ENCODE measurements at regions not wholly inside any gene's neighbourhood (a gene's known extent, or its start where the extent isn't known, plus 50 kb on each side); places are given as distances from the start of the nearest gene placed in this dataset.

GRCh38 chr11:26014456-26015115, 317.3 kb upstream of the ANO3 start:
- TF ChIP-seq CTCF (IDR thresholded peaks at IDR 0.05), result no peak
- no peak for TF ChIP-seq POLR2A (IDR thresholded peaks at IDR 0.05)
- H3K4me1 ChIP-seq, result no peaks in the 10 kb centered on the region
- intact Hi-C loops (cut with DNase I; ENCODE audit: low total_unique reads), result no loop called here
- 93 to 94% methylated on average over 6 of the region's 6 CpGs for WGBS, 2 donors
- no peaks in the 10 kb centered on the region for H3K36me3 ChIP-seq (ENCODE audit: low read depth, missing control alignments)
- no peaks in the 10 kb centered on the region for H3K9me3 ChIP-seq
- H3K27ac ChIP-seq, result no peak overlapping the region
- DNase-seq, result no peak
- H3K4me3 ChIP-seq, result no peak overlapping the region
- no peaks in the 10 kb centered on the region for H3K27me3 ChIP-seq

- Histone ChIP-seq H3K9me3 (no peaks in the 10 kb centered on the region), H3K4me3 (no peak overlapping the region), H3K36me3 (ENCODE audit: low read depth, missing control alignments) (no peaks in the 10 kb centered on the region), H3K4me1 (no peaks in the 10 kb centered on the region), H3K27ac (no peak overlapping the region), H3K27me3 (no peaks in the 10 kb centered on the region)
- WGBS, 2 donors, result 44 to 46% methylated on average over 1 of the region's 1 CpG
- intact Hi-C loops (cut with DNase I; ENCODE audit: low total_unique reads), result no loop called here
- no peak for TF ChIP-seq CTCF (IDR thresholded peaks at IDR 0.05)
- no peak for TF ChIP-seq POLR2A (IDR thresholded peaks at IDR 0.05)
- no peak for DNase-seq
These were observed 314.5 kb upstream of the ANO3 start for GRCh38 chr11:26017322-26017860.

- no peaks in the 10 kb centered on the region for H3K36me3 ChIP-seq (ENCODE audit: low read depth, missing control alignments)
- DNase-seq, result no peak
- no peaks in the 10 kb centered on the region for H3K27me3 ChIP-seq
- no peaks in the 10 kb centered on the region for H3K4me1 ChIP-seq
- no peak overlapping the region for H3K27ac ChIP-seq
- H3K9me3 ChIP-seq, result no peaks in the 10 kb centered on the region
- TF ChIP-seq POLR2A (IDR thresholded peaks at IDR 0.05) (no peak), CTCF (IDR thresholded peaks at IDR 0.05) (no peak)
- no peak overlapping the region for H3K4me3 ChIP-seq
- intact Hi-C loops (cut with DNase I; ENCODE audit: low total_unique reads), result no loop called here
- 71 to 82% methylated on average over 2 of the region's 2 CpGs for WGBS, 2 donors
These were observed 314.0 kb upstream of the ANO3 start for GRCh38 chr11:26017903-26018302.

GRCh38 chr11:26018336-26018735, 313.6 kb upstream of the ANO3 start:
- no peaks in the 10 kb centered on the region for H3K4me1 ChIP-seq
- H3K4me3 ChIP-seq, result no peak overlapping the region
- H3K27ac ChIP-seq, result no peak overlapping the region
- intact Hi-C loops (cut with DNase I; ENCODE audit: low total_unique reads), result no loop called here
- no peaks in the 10 kb centered on the region for H3K9me3 ChIP-seq
- TF ChIP-seq CTCF (IDR thresholded peaks at IDR 0.05) (no peak), POLR2A (IDR thresholded peaks at IDR 0.05) (no peak)
- no peaks in the 10 kb centered on the region for H3K36me3 ChIP-seq (ENCODE audit: low read depth, missing control alignments)
- no peaks in the 10 kb centered on the region for H3K27me3 ChIP-seq
- DNase-seq, result no peak

- Histone ChIP-seq H3K4me3 (no peak overlapping the region), H3K27me3 (no peaks in the 10 kb centered on the region), H3K4me1 (no peaks in the 10 kb centered on the region), H3K27ac (no peak overlapping the region), H3K9me3 (no peaks in the 10 kb centered on the region), H3K36me3 (ENCODE audit: low read depth, missing control alignments) (no peaks in the 10 kb centered on the region)
- intact Hi-C loops (cut with DNase I; ENCODE audit: low total_unique reads), result no loop called here
- DNase-seq, result no peak
- WGBS, 2 donors, result 89 to 94% methylated on average over 3 of the region's 3 CpGs
- TF ChIP-seq CTCF (IDR thresholded peaks at IDR 0.05) (no peak), POLR2A (IDR thresholded peaks at IDR 0.05) (no peak)
These were observed 312.5 kb upstream of the ANO3 start for GRCh38 chr11:26019386-26019785.
